Subcutaneous abdominal adipose tissue (tissue), 5 donors: ENCODE measurements at regions not wholly inside any gene's neighbourhood (a gene's known extent, or its start where the extent isn't known, plus 50 kb on each side); places are given as distances from the start of the nearest gene placed in this dataset.

Experiments
- H3K27ac ChIP-seq: one replicate; pipeline ENCODE4 v1.7.0; 2013; ENCODE audit warnings: low read depth, mild to moderate bottlenecking, inconsistent platforms, low read length, moderate library complexity
- H3K27me3 ChIP-seq, 5 donors: one replicate each; pipeline ENCODE4 v1.7.0; 2013; ENCODE audit warnings: low read length in 5 of 5, inconsistent platforms in 1 of 5; ENCODE audit not compliant: control insufficient read depth in 5 of 5, insufficient read depth in 4 of 5
- H3K36me3 ChIP-seq, 5 donors: one replicate each; pipeline ENCODE4 v1.7.0; 2013; ENCODE audit warnings: low read length in 5 of 5; ENCODE audit not compliant: control insufficient read depth in 5 of 5, insufficient read depth in 5 of 5
- H3K4me1 ChIP-seq, 5 donors: one replicate each; pipeline ENCODE4 v1.7.0; 2013; ENCODE audit warnings: low read length in 5 of 5, mild to moderate bottlenecking in 3 of 5, moderate library complexity in 1 of 5; ENCODE audit not compliant: control insufficient read depth in 5 of 5, insufficient read depth in 5 of 5
- H3K4me3 ChIP-seq, 5 donors: one replicate each; pipeline ENCODE4 v1.7.0; 2013; ENCODE audit warnings: low read length in 5 of 5, low read depth in 1 of 5
- H3K9ac ChIP-seq, 5 donors: one replicate each; pipeline ENCODE4 v1.7.0; 2013; ENCODE audit warnings: low read length in 5 of 5, mild to moderate bottlenecking in 4 of 5, moderate library complexity in 3 of 5
- H3K9me3 ChIP-seq, 5 donors: one replicate each; pipeline ENCODE4 v1.7.0; 2013; ENCODE audit warnings: low read length in 5 of 5; ENCODE audit not compliant: control insufficient read depth in 5 of 5
- donor health status: healthy.
- donor health status: healthy.
- donor health status: healthy.
- donor health status: healthy.
- donor health status: healthy.

GRCh38 chr2:7730990-7731389, 813.8 kb downstream of the RNF144A start:
- Histone ChIP-seq H3K9ac (no peak overlapping the region), H3K27me3 (no peaks in the 10 kb centered on the region), H3K9me3 (no peaks in the 10 kb centered on the region), H3K4me1 (no peaks in the 10 kb centered on the region), H3K27ac (no peak overlapping the region), H3K36me3 (no peaks in the 10 kb centered on the region), H3K4me3 (no peak overlapping the region)

- H3K36me3 ChIP-seq, result no peaks in the 10 kb centered on the region
- H3K27me3 ChIP-seq, result no peaks in the 10 kb centered on the region
- no peaks in the 10 kb centered on the region for H3K9me3 ChIP-seq
- H3K9ac ChIP-seq, result no peak overlapping the region
- no peak overlapping the region for H3K4me3 ChIP-seq
- no peak overlapping the region for H3K27ac ChIP-seq
- peaks cover 0 to 5% (median 0%) of the 10 kb centered on the region in 5 donors for H3K4me1 ChIP-seq
Observed at GRCh38 chr2:7732497-7732896, 815.3 kb downstream of the RNF144A start.

GRCh38 chr2:7736646-7737305, 819.6 kb downstream of the RNF144A start:
- H3K9ac ChIP-seq, result no peak overlapping the region
- no peak overlapping the region for H3K4me3 ChIP-seq
- no peaks in the 10 kb centered on the region for H3K36me3 ChIP-seq
- H3K27me3 ChIP-seq, result no peaks in the 10 kb centered on the region
- no peaks in the 10 kb centered on the region for H3K9me3 ChIP-seq
- peaks cover 0 to 5% (median 0%) of the 10 kb centered on the region in 5 donors for H3K4me1 ChIP-seq
- H3K27ac ChIP-seq, result no peak overlapping the region

- no peaks in the 10 kb centered on the region for H3K36me3 ChIP-seq
- H3K9me3 ChIP-seq, result no peaks in the 10 kb centered on the region
- no peak overlapping the region for H3K4me3 ChIP-seq
- no peak overlapping the region for H3K9ac ChIP-seq
- no peak overlapping the region for H3K27ac ChIP-seq
- no peaks in the 10 kb centered on the region for H3K27me3 ChIP-seq
- peaks cover 0 to 5% (median 0%) of the 10 kb centered on the region in 5 donors for H3K4me1 ChIP-seq
Observed at GRCh38 chr2:7738596-7738995, 821.4 kb downstream of the RNF144A start.

GRCh38 chr2:7740114-7740513, 822.9 kb downstream of the RNF144A start:
- H3K36me3 ChIP-seq, result no peaks in the 10 kb centered on the region
- H3K9ac ChIP-seq, result no peak overlapping the region
- H3K9me3 ChIP-seq, result no peaks in the 10 kb centered on the region
- no peak overlapping the region for H3K27ac ChIP-seq
- H3K27me3 ChIP-seq, result no peaks in the 10 kb centered on the region
- H3K4me1 ChIP-seq, result peaks cover 0 to 5% (median 0%) of the 10 kb centered on the region in 5 donors
- H3K4me3 ChIP-seq, result no peak overlapping the region

- no peak overlapping the region for H3K27ac ChIP-seq
- H3K9me3 ChIP-seq, result no peaks in the 10 kb centered on the region
- H3K4me3 ChIP-seq, result no peak overlapping the region
- H3K9ac ChIP-seq, result no peak overlapping the region
- no peaks in the 10 kb centered on the region for H3K36me3 ChIP-seq
- H3K4me1 ChIP-seq, result no peaks in the 10 kb centered on the region
- H3K27me3 ChIP-seq, result no peaks in the 10 kb centered on the region
Observed at GRCh38 chr2:7742301-7742700, 825.1 kb downstream of the RNF144A start.

- H3K4me3 ChIP-seq, result no peak overlapping the region
- H3K9me3 ChIP-seq, result no peaks in the 10 kb centered on the region
- no peak overlapping the region for H3K27ac ChIP-seq
- no peaks in the 10 kb centered on the region for H3K4me1 ChIP-seq
- no peaks in the 10 kb centered on the region for H3K27me3 ChIP-seq
- H3K36me3 ChIP-seq, result no peaks in the 10 kb centered on the region
- no peak overlapping the region for H3K9ac ChIP-seq
Observed at GRCh38 chr2:7744827-7745226, 827.6 kb downstream of the RNF144A start.

- no peak overlapping the region for H3K4me3 ChIP-seq
- H3K27me3 ChIP-seq, result no peaks in the 10 kb centered on the region
- H3K4me1 ChIP-seq, result no peaks in the 10 kb centered on the region
- H3K36me3 ChIP-seq, result no peaks in the 10 kb centered on the region
- H3K9ac ChIP-seq, result no peak overlapping the region
- H3K9me3 ChIP-seq, result no peaks in the 10 kb centered on the region
- H3K27ac ChIP-seq, result no peak overlapping the region
Observed at GRCh38 chr2:7745369-7745768, 828.2 kb downstream of the RNF144A start.

GRCh38 chr2:7748717-7749415, 831.7 kb downstream of the RNF144A start:
- peaks cover 0 to 10% (median 4%) of the 10 kb centered on the region in 5 donors for H3K9me3 ChIP-seq
- H3K4me1 ChIP-seq, result no peaks in the 10 kb centered on the region
- no peak overlapping the region for H3K27ac ChIP-seq
- no peak overlapping the region for H3K9ac ChIP-seq
- no peaks in the 10 kb centered on the region for H3K27me3 ChIP-seq
- H3K36me3 ChIP-seq, result no peaks in the 10 kb centered on the region
- no peak overlapping the region for H3K4me3 ChIP-seq

GRCh38 chr2:7749895-7750559, 832.8 kb downstream of the RNF144A start:
- H3K4me1 ChIP-seq, result no peaks in the 10 kb centered on the region
- no peak overlapping the region for H3K9ac ChIP-seq
- no peak overlapping the region for H3K27ac ChIP-seq
- H3K4me3 ChIP-seq, result no peak overlapping the region
- H3K27me3 ChIP-seq, result no peaks in the 10 kb centered on the region
- H3K9me3 ChIP-seq, result peaks cover 3 to 18% (median 10%) of the 10 kb centered on the region in 5 donors
- no peaks in the 10 kb centered on the region for H3K36me3 ChIP-seq
